HCT116 (cell line): ENCODE measurements at regions not wholly inside any gene's neighbourhood (a gene's known extent, or its start where the extent isn't known, plus 50 kb on each side); places are given as distances from the start of the nearest gene placed in this dataset.

Experiments
- ATAC-seq: fragments of 200-7000 bp; cut with Tn5 transposase; 2 replicates; pipeline ENCODE4 v1.9.1; 2020; ENCODE audit warnings: mild to moderate bottlenecking, moderate library complexity
- BruUV-seq: library from RNA; stranded (reverse); fragments of 400-500 nt; replicated peaks from 2 replicates; lab custom pipeline; 2021; lab: Mats Ljungman, UMichigan
- CTCF ChIA-PET: fragments of 300-600 bp; sonication (Branson Sonifier 250); formaldehyde crosslinking; loops from one replicate; lab custom pipeline; 2021; ENCODE audit warnings: antibody characterized with exemption; lab: Charles Lee
- POLR2A ChIA-PET: fragments of 300-600, 350-600 bp; sonication (Branson Sonifier 250); formaldehyde crosslinking; loops from one replicate; lab custom pipeline; 2021; ENCODE audit warnings: antibody characterized with exemption; lab: Charles Lee
- RAD21 ChIA-PET, 2 experiments: fragments of 300-600 bp; sonication (Branson Sonifier 250); formaldehyde crosslinking; loops; one replicate each; lab custom pipeline; 2023; ENCODE audit warnings: low total read pairs in 2 of 2; ENCODE audit not compliant: uncharacterized antibody in 2 of 2, unreplicated experiment in 2 of 2, low non-redundant PET in 1 of 2; lab: Charles Lee
- DNase-seq: peaks from one replicate; pipeline ENCODE4 v3.0.0-alpha.2; 2010; ENCODE audit warnings: low read depth, low spot score
- H2AFZ ChIP-seq: fragments of 200-600 bp; shearing (Covaris generic), sonication (generic); 2 replicates; pipeline ENCODE4 v1.6.1; 2017; ENCODE audit warnings: low read depth, mixed run types, mixed read lengths, antibody characterized with exemption, low read length; ENCODE audit not compliant: poor library complexity, severe bottlenecking
- H3K27ac ChIP-seq: 2 replicates; pipeline ENCODE4 v1.5.1; 2012; ENCODE audit warnings: low read depth, low read length
- H3K27me3 ChIP-seq: fragments of 200-600 bp; sonication (generic); 2 replicates; pipeline ENCODE4 v1.6.1; 2016; ENCODE audit warnings: mixed run types, low read length, mixed read lengths; ENCODE audit not compliant: insufficient read depth
- H3K36me3 ChIP-seq, 2 experiments: fragments of 200-500 bp in 1 of 2; fragments of 200-600 bp in 1 of 2; sonication (Bioruptor generic) in 1 of 2; sonication (generic) in 1 of 2; 2 replicates each; pipeline versions ENCODE4 v1.5.1 to v1.6.1; 2014 to 2016; ENCODE audit warnings: low read length in 2 of 2, inconsistent platforms in 1 of 2, mixed read lengths in 1 of 2, mixed run types in 1 of 2; ENCODE audit not compliant: insufficient read depth in 2 of 2, control insufficient read depth in 1 of 2
- H3K4me1 ChIP-seq, 2 experiments: fragments of 200-600 bp in 1 of 2; sonication (generic) in 1 of 2; 2 replicates each; pipeline versions ENCODE4 v1.5.1 to v1.6.1; 2012 to 2017; ENCODE audit warnings: low read length in 2 of 2, inconsistent platforms in 1 of 2, mild to moderate bottlenecking in 1 of 2, mixed read lengths in 1 of 2, mixed run types in 1 of 2, moderate library complexity in 1 of 2; ENCODE audit not compliant: insufficient read depth in 2 of 2, control insufficient read depth in 1 of 2
- H3K4me2 ChIP-seq: fragments of 200-600 bp; sonication (generic); 2 replicates; pipeline ENCODE4 v1.6.1; 2017; ENCODE audit warnings: mixed run types, low read length, mixed read lengths
- H3K4me3 ChIP-seq, 2 experiments: fragments of 200-600 bp in 1 of 2; sonication (generic) in 1 of 2; replicated peaks in 1 of 2; 2 replicates each; pipeline ENCODE4 v1.5.1; 2011 to 2016; ENCODE audit warnings: low read length in 2 of 2, control low read depth in 1 of 2, low read depth in 1 of 2, mild to moderate bottlenecking in 1 of 2, mixed read lengths in 1 of 2, mixed run types in 1 of 2
- H3K79me2 ChIP-seq: fragments of 200-600 bp; sonication (generic); 2 replicates; pipeline ENCODE4 v1.6.1; 2017; ENCODE audit warnings: mild to moderate bottlenecking, mixed run types, low read length, moderate library complexity, mixed read lengths; ENCODE audit not compliant: insufficient read depth
- H3K9ac ChIP-seq: fragments of 200-600 bp; sonication (generic); 2 replicates; pipeline ENCODE4 v1.6.1; 2016; ENCODE audit warnings: low read length, mixed read lengths
- H3K9me2 ChIP-seq: fragments of 200-600 bp; sonication (generic), shearing (Covaris generic); 2 replicates; pipeline ENCODE4 v1.6.1; 2017; ENCODE audit warnings: mixed run types, mild to moderate bottlenecking, moderate library complexity; ENCODE audit not compliant: insufficient read depth
- H3K9me3 ChIP-seq, 2 experiments: fragments of 200-500 bp in 1 of 2; fragments of 200-600 bp in 1 of 2; sonication (Bioruptor generic) in 1 of 2; sonication (generic) in 1 of 2; 2 replicates each; pipeline ENCODE4 v1.6.1; 2014 to 2017; ENCODE audit warnings: low read length in 2 of 2, mixed read lengths in 2 of 2, inconsistent platforms in 1 of 2, low read depth in 1 of 2, mild to moderate bottlenecking in 1 of 2, mixed run types in 1 of 2, moderate library complexity in 1 of 2; ENCODE audit not compliant: control insufficient read depth in 1 of 2, insufficient read depth in 1 of 2
- H4K20me1 ChIP-seq: fragments of 200-600 bp; sonication (generic), shearing (Covaris generic); 2 replicates; pipeline ENCODE4 v1.6.1; 2017; ENCODE audit warnings: mixed run types, mild to moderate bottlenecking, moderate library complexity; ENCODE audit not compliant: insufficient read depth
- ATF3 ChIP-seq: IDR thresholded peaks from 2 replicates; pipeline ENCODE4 v1.6.1; 2012
- CBX3 ChIP-seq: IDR thresholded peaks from 2 replicates; pipeline ENCODE4 v1.6.1; 2012; ENCODE audit warnings: low read depth
- CEBPB ChIP-seq: IDR thresholded peaks from 2 replicates; pipeline ENCODE4 v1.6.1; 2012; ENCODE audit warnings: low read depth
- EGR1 ChIP-seq: IDR thresholded peaks from 2 replicates; pipeline ENCODE4 v1.6.1; 2012; ENCODE audit warnings: low read depth
- FOSL1 ChIP-seq: IDR thresholded peaks from 2 replicates; pipeline ENCODE4 v1.6.1; 2012; ENCODE audit warnings: low read depth
- JUND ChIP-seq: IDR thresholded peaks from 2 replicates; pipeline ENCODE4 v1.6.1; 2012
- MAX ChIP-seq: IDR thresholded peaks from 2 replicates; pipeline ENCODE4 v1.6.1; 2012
- POLR2A ChIP-seq: IDR thresholded peaks from 2 replicates; pipeline ENCODE4 v1.7.0; 2011; ENCODE audit warnings: borderline replicate concordance; ENCODE audit not compliant: insufficient read depth, insufficient read length; ENCODE audit errors: extremely low read depth
- RAD21 ChIP-seq: IDR thresholded peaks from 2 replicates; pipeline ENCODE4 v1.6.1; 2012; ENCODE audit warnings: low read depth, mild to moderate bottlenecking
- SIN3A ChIP-seq: IDR thresholded peaks from 2 replicates; pipeline ENCODE4 v1.6.1; 2012; ENCODE audit warnings: low read depth
- SRF ChIP-seq: IDR thresholded peaks from 2 replicates; pipeline ENCODE4 v1.6.1; 2012; ENCODE audit warnings: low read depth
- YY1 ChIP-seq: IDR thresholded peaks from 2 replicates; pipeline ENCODE4 v1.6.1; 2011; ENCODE audit warnings: low read length, low read depth, moderate library complexity, mild to moderate bottlenecking; ENCODE audit not compliant: insufficient replicate concordance; ENCODE audit errors: extremely low read depth
- ZBTB33 ChIP-seq: IDR thresholded peaks from 2 replicates; pipeline ENCODE4 v1.6.1; 2011; ENCODE audit warnings: mild to moderate bottlenecking, low read length, moderate library complexity; ENCODE audit not compliant: insufficient replicate concordance; ENCODE audit errors: extremely low read depth
- intact Hi-C: fragments of 100-400 bp; cut with micrococcal nuclease; formaldehyde crosslinking; loops from 2 replicates; pipeline ENCODE4 v1.10.0; 2022

- Histone ChIP-seq H3K27me3 (no peaks in the 10 kb centered on the region), H3K36me3 (no peaks in the 10 kb centered on the region), H2AFZ (no peak overlapping the region), H3K4me2 (no peak overlapping the region), H3K79me2 (no peaks in the 10 kb centered on the region), H3K9ac (no peak overlapping the region), H4K20me1 (no peaks in the 10 kb centered on the region), H3K4me1 (peaks cover 0 to 5% of the 10 kb centered on the region in 2 experiments; a peak in 1 of 4 replicates), H3K27ac (no peak overlapping the region), H3K9me3 (no peaks in the 10 kb centered on the region), H3K4me3 (no peak overlapping the region), H3K9me2 (no peaks in the 10 kb centered on the region)
- TF ChIP-seq ZBTB33, result no peak
- no peak for TF ChIP-seq RAD21
- TF ChIP-seq YY1, result no peak
- no peak for TF ChIP-seq FOSL1
- TF ChIP-seq CEBPB, result no peak
- TF ChIP-seq CBX3, result no peak
- no peak for TF ChIP-seq MAX
- TF ChIP-seq SIN3A, result no peak
- TF ChIP-seq JUND, result no peak
- no peak for TF ChIP-seq EGR1
- TF ChIP-seq SRF, result no peak
- TF ChIP-seq ATF3, result no peak
- TF ChIP-seq POLR2A, result no peak
- intact Hi-C loops, result no loop called here
- CTCF ChIA-PET, result no interaction called here
- ATAC-seq, result no peak
- no TSS peak for BruUV-seq
- DNase-seq, result no peak
- RAD21 ChIA-PET, result no interaction called here
- POLR2A ChIA-PET, result no interaction called here
These were observed 146.4 kb upstream of the ZNF366 start for GRCh38 chr5:72653586-72653985.
